HCT116 (cell line): ENCODE measurements at regions not wholly inside any gene's neighbourhood (a gene's known extent, or its start where the extent isn't known, plus 50 kb on each side); places are given as distances from the start of the nearest gene placed in this dataset.
A peak's percentile ranks its signal among the peaks of the same experiment; 100 is the strongest.

Experiments used
- ATAC-seq: fragments of 200-7000 bp; cut with Tn5 transposase; 2 replicates; pipeline ENCODE4 v1.9.1; 2020; ENCODE audit warnings: mild to moderate bottlenecking, moderate library complexity
- BruUV-seq: library from RNA; stranded (reverse); fragments of 400-500 nt; replicated peaks from 2 replicates; lab custom pipeline; 2021; lab: Mats Ljungman, UMichigan
- CTCF ChIA-PET: fragments of 300-600 bp; sonication (Branson Sonifier 250); formaldehyde crosslinking; loops from one replicate; lab custom pipeline; 2021; ENCODE audit warnings: antibody characterized with exemption; lab: Charles Lee
- POLR2A ChIA-PET: fragments of 300-600, 350-600 bp; sonication (Branson Sonifier 250); formaldehyde crosslinking; loops from one replicate; lab custom pipeline; 2021; ENCODE audit warnings: antibody characterized with exemption; lab: Charles Lee
- RAD21 ChIA-PET, 2 experiments: fragments of 300-600 bp; sonication (Branson Sonifier 250); formaldehyde crosslinking; loops; one replicate each; lab custom pipeline; 2023; ENCODE audit warnings: low total read pairs in 2 of 2; ENCODE audit not compliant: uncharacterized antibody in 2 of 2, unreplicated experiment in 2 of 2, low non-redundant PET in 1 of 2; lab: Charles Lee
- DNase-seq: peaks from one replicate; pipeline ENCODE4 v3.0.0-alpha.2; 2010; ENCODE audit warnings: low read depth, low spot score
- H2AFZ ChIP-seq: fragments of 200-600 bp; shearing (Covaris generic), sonication (generic); 2 replicates; pipeline ENCODE4 v1.6.1; 2017; ENCODE audit warnings: low read depth, mixed run types, mixed read lengths, antibody characterized with exemption, low read length; ENCODE audit not compliant: poor library complexity, severe bottlenecking
- H3K27ac ChIP-seq: 2 replicates; pipeline ENCODE4 v1.5.1; 2012; ENCODE audit warnings: low read depth, low read length
- H3K27me3 ChIP-seq: fragments of 200-600 bp; sonication (generic); 2 replicates; pipeline ENCODE4 v1.6.1; 2016; ENCODE audit warnings: mixed run types, low read length, mixed read lengths; ENCODE audit not compliant: insufficient read depth
- H3K36me3 ChIP-seq, 2 experiments: fragments of 200-500 bp in 1 of 2; fragments of 200-600 bp in 1 of 2; sonication (Bioruptor generic) in 1 of 2; sonication (generic) in 1 of 2; 2 replicates each; pipeline versions ENCODE4 v1.5.1 to v1.6.1; 2014 to 2016; ENCODE audit warnings: low read length in 2 of 2, inconsistent platforms in 1 of 2, mixed read lengths in 1 of 2, mixed run types in 1 of 2; ENCODE audit not compliant: insufficient read depth in 2 of 2, control insufficient read depth in 1 of 2
- H3K4me1 ChIP-seq, 2 experiments: fragments of 200-600 bp in 1 of 2; sonication (generic) in 1 of 2; 2 replicates each; pipeline versions ENCODE4 v1.5.1 to v1.6.1; 2012 to 2017; ENCODE audit warnings: low read length in 2 of 2, inconsistent platforms in 1 of 2, mild to moderate bottlenecking in 1 of 2, mixed read lengths in 1 of 2, mixed run types in 1 of 2, moderate library complexity in 1 of 2; ENCODE audit not compliant: insufficient read depth in 2 of 2, control insufficient read depth in 1 of 2
- H3K4me2 ChIP-seq: fragments of 200-600 bp; sonication (generic); 2 replicates; pipeline ENCODE4 v1.6.1; 2017; ENCODE audit warnings: mixed run types, low read length, mixed read lengths
- H3K4me3 ChIP-seq, 2 experiments: fragments of 200-600 bp in 1 of 2; sonication (generic) in 1 of 2; replicated peaks in 1 of 2; 2 replicates each; pipeline ENCODE4 v1.5.1; 2011 to 2016; ENCODE audit warnings: low read length in 2 of 2, control low read depth in 1 of 2, low read depth in 1 of 2, mild to moderate bottlenecking in 1 of 2, mixed read lengths in 1 of 2, mixed run types in 1 of 2
- H3K79me2 ChIP-seq: fragments of 200-600 bp; sonication (generic); 2 replicates; pipeline ENCODE4 v1.6.1; 2017; ENCODE audit warnings: mild to moderate bottlenecking, mixed run types, low read length, moderate library complexity, mixed read lengths; ENCODE audit not compliant: insufficient read depth
- H3K9ac ChIP-seq: fragments of 200-600 bp; sonication (generic); 2 replicates; pipeline ENCODE4 v1.6.1; 2016; ENCODE audit warnings: low read length, mixed read lengths
- H3K9me2 ChIP-seq: fragments of 200-600 bp; sonication (generic), shearing (Covaris generic); 2 replicates; pipeline ENCODE4 v1.6.1; 2017; ENCODE audit warnings: mixed run types, mild to moderate bottlenecking, moderate library complexity; ENCODE audit not compliant: insufficient read depth
- H3K9me3 ChIP-seq, 2 experiments: fragments of 200-500 bp in 1 of 2; fragments of 200-600 bp in 1 of 2; sonication (Bioruptor generic) in 1 of 2; sonication (generic) in 1 of 2; 2 replicates each; pipeline ENCODE4 v1.6.1; 2014 to 2017; ENCODE audit warnings: low read length in 2 of 2, mixed read lengths in 2 of 2, inconsistent platforms in 1 of 2, low read depth in 1 of 2, mild to moderate bottlenecking in 1 of 2, mixed run types in 1 of 2, moderate library complexity in 1 of 2; ENCODE audit not compliant: control insufficient read depth in 1 of 2, insufficient read depth in 1 of 2
- H4K20me1 ChIP-seq: fragments of 200-600 bp; sonication (generic), shearing (Covaris generic); 2 replicates; pipeline ENCODE4 v1.6.1; 2017; ENCODE audit warnings: mixed run types, mild to moderate bottlenecking, moderate library complexity; ENCODE audit not compliant: insufficient read depth
- CBX3 ChIP-seq: IDR thresholded peaks from 2 replicates; pipeline ENCODE4 v1.6.1; 2012; ENCODE audit warnings: low read depth
- ELF1 ChIP-seq: IDR thresholded peaks from 2 replicates; pipeline ENCODE4 v1.6.1; 2012; ENCODE audit warnings: low read depth, borderline replicate concordance
- JUND ChIP-seq: IDR thresholded peaks from 2 replicates; pipeline ENCODE4 v1.6.1; 2012
- MAX ChIP-seq: IDR thresholded peaks from 2 replicates; pipeline ENCODE4 v1.6.1; 2012
- POLR2AphosphoS5 ChIP-seq: IDR thresholded peaks from 2 replicates; pipeline ENCODE4 v1.6.1; 2011; ENCODE audit warnings: mild to moderate bottlenecking, low read depth, low read length, moderate library complexity
- SIN3A ChIP-seq: IDR thresholded peaks from 2 replicates; pipeline ENCODE4 v1.6.1; 2012; ENCODE audit warnings: low read depth
- SP1 ChIP-seq: IDR thresholded peaks from 2 replicates; pipeline ENCODE4 v1.6.1; 2012; ENCODE audit warnings: low read depth
- TCF7L2 ChIP-seq: IDR thresholded peaks from 2 replicates; pipeline ENCODE4 v1.7.0; 2011; ENCODE audit warnings: borderline replicate concordance, inconsistent platforms; ENCODE audit not compliant: insufficient read depth, insufficient read length; ENCODE audit errors: extremely low read depth
- intact Hi-C: fragments of 100-400 bp; cut with micrococcal nuclease; formaldehyde crosslinking; loops from 2 replicates; pipeline ENCODE4 v1.10.0; 2022
- TF ChIP-seq, protein P1 (sequence below): IDR thresholded peaks from 2 replicates; pipeline ENCODE4 v1.6.1; 2011; ENCODE audit warnings: mild to moderate bottlenecking, low read length, moderate library complexity; ENCODE audit not compliant: insufficient replicate concordance; ENCODE audit errors: extremely low read depth

DNA sequence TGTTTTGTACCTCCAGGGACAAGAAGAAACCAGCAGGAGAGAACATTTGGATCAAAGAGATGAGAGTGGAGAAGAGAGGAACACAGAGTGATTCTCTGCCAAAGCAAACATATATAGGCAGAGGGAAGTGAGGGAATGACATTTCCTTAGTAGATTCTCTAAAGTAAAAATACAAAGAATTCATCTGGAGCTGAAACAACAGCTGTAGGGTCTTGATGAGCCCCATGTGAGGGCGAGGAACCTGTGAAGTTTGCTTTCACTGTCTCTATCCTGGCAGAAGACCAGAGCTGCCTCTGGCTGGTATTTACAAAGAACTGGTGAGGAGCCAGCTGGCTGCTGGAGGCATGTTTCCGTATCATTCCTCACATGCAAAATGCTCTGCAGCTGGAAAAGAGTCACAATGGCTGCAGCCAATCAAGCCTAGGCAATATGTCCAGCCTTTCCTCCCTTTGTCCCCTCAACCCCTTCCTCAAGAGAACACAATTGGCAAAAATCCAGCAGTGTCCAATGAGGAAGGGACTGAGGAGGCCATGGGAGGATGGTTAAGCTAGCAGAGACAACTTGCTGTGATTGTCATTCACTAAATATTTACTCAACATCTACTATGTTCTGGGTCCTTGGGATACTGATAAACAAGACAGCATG is 122.5 kb downstream of the PHLDA1 start:
- ChIA-PET RAD21 (no interaction called here), POLR2A (interaction anchor here (1.0 to 1.3 kb wide), 2 partner anchors 19 to 116 kb away, joined by 3 to 4 read pairs; no protein-coding TSS in a partner anchor), CTCF (no interaction called here)
- H3K36me3 ChIP-seq = no peaks in the 10 kb centered on the region
- peak overlapping the region; percentile 36 for H3K9ac ChIP-seq
- H3K9me3 ChIP-seq = no peaks in the 10 kb centered on the region
- H3K4me1 ChIP-seq = peaks cover 30 to 56% of the 10 kb centered on the region in 2 experiments
- peak overlapping the region; percentile 93 for H3K27ac ChIP-seq
- no peak overlapping the region for H2AFZ ChIP-seq
- ATAC-seq (peak; percentile 61), DNase-seq (no peak)
- peak overlapping the region; percentile 49 for H3K4me2 ChIP-seq
- H3K9me2 ChIP-seq = no peaks in the 10 kb centered on the region
- H3K79me2 ChIP-seq = no peaks in the 10 kb centered on the region
- no peaks in the 10 kb centered on the region for H4K20me1 ChIP-seq
- no TSS peak for BruUV-seq
- intact Hi-C loops = no loop called here
- TF ChIP-seq JUND = peak; percentile 3; the same call in 1 of the 2 replicates
- TF ChIP-seq CBX3 = 0 out of 2 replicates have a peak, but pooled peaks have one; percentile 17
- TF ChIP-seq POLR2AphosphoS5 = 0 out of 2 replicates have a peak, but pooled peaks have one; percentile 20
- TF ChIP-seq SP1 = peak; percentile 49
- peak; percentile 50 for TF ChIP-seq MAX
- TF ChIP-seq, protein P1, sequence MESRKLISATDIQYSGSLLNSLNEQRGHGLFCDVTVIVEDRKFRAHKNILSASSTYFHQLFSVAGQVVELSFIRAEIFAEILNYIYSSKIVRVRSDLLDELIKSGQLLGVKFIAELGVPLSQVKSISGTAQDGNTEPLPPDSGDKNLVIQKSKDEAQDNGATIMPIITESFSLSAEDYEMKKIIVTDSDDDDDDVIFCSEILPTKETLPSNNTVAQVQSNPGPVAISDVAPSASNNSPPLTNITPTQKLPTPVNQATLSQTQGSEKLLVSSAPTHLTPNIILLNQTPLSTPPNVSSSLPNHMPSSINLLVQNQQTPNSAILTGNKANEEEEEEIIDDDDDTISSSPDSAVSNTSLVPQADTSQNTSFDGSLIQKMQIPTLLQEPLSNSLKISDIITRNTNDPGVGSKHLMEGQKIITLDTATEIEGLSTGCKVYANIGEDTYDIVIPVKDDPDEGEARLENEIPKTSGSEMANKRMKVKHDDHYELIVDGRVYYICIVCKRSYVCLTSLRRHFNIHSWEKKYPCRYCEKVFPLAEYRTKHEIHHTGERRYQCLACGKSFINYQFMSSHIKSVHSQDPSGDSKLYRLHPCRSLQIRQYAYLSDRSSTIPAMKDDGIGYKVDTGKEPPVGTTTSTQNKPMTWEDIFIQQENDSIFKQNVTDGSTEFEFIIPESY = no peak
- TF ChIP-seq TCF7L2 = peak; percentile 70
- no peak; the same call in 1 of the 2 replicates for TF ChIP-seq SIN3A
- no peak for TF ChIP-seq ELF1
- no peaks in the 10 kb centered on the region for H3K27me3 ChIP-seq
- no peak overlapping the region for H3K4me3 ChIP-seq
